HG03571 (cell line): ENCODE measurements at regions not wholly inside any gene's neighbourhood (a gene's known extent, or its start where the extent isn't known, plus 50 kb on each side); places are given as distances from the start of the nearest gene placed in this dataset.
A peak's percentile ranks its signal among the peaks of the same experiment; 100 is the strongest.
"Not testable (repeated sequence)": the region's sequence is repeated elsewhere in the genome, so short reads cannot be mapped to it uniquely, and the experiment has no call there.

Source experiments
- ATAC-seq: cut with Tn5 transposase; IDR thresholded peaks from one replicate; pipeline ENCODE4 v1.9.1; 2021; ENCODE audit not compliant: unreplicated experiment

DNA sequence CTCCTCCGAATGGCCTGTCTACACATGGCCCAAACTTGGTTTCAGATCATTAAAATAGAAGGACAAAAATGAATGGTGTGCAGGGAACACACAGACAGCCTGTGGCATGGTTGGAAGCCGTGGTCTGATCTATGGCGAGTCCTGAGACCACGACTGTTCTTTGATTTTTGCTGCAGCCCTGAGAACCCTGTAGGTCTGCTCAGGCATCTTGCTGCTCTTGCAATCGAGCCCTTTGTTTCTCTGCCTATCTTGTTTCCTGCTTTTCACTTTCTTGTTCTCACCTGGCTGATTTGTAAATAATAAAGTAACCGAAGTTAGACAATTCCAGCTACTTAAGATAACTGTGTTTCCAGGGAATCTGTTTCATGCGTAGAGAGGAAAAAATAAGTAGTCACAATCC, 54.1 kb upstream of the NBPF9 start:
- ATAC-seq: not testable (repeated sequence)

DNA sequence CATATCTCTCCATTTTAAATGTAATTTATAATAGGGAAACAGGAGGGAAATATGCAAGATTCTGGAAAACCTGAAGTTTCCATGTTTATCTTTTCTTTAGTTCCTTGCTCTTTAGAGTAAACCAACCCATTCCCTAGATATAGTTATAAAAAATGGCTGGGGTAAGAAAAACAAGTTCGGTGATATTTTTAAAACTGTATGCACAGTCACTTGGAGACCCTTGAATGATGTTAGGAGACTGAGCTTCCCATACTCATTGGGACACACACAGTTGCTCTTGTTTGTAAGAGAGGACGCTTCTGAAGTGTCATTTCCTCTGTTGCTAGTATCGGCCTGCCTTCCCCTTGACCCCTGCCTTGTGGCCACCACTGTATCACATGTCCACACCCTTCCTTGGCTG, 55.0 kb upstream of the NBPF9 start:
- ATAC-seq: not testable (repeated sequence)

DNA sequence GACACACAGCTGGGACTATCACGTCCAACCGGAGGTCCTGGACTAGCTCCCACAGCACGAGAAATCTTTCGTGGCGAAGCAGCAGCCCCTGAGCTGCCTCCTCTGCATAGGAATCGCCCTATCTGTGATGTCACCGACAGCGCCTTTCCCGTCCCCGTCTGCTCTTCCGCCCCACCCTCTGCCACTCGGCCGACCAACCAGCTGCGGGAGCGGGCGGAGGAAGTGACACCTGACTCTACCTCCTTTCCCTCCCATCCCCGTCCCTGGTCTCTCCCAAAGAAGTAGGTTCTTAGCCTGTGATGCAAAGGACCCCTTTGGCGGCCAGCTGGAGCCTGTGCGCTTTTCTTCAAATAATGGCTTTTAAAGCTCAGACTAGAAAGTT, 59.7 kb upstream of the NBPF9 start:
- ATAC-seq: peak; percentile 71

DNA sequence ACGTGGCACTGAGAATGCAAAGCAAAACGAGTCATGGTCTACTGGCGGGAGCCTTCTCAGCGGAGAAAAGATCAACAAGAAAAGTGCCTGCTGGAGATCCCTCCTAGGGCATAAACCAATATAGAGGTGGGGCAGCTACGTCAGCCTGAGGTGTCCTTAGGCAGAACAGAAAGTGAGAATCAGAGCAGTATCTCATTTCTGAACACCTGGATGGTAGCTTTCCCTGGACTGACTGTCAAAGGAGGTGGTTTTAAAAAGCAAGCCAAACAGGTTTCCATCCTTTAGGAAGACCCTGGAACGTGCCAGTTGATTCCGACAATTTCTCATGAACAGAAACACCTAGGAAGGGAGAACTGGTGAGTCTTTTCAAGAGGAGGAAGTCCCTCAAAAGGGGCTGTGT, 71.4 kb upstream of the NBPF9 start:
- not testable (repeated sequence) for ATAC-seq

DNA sequence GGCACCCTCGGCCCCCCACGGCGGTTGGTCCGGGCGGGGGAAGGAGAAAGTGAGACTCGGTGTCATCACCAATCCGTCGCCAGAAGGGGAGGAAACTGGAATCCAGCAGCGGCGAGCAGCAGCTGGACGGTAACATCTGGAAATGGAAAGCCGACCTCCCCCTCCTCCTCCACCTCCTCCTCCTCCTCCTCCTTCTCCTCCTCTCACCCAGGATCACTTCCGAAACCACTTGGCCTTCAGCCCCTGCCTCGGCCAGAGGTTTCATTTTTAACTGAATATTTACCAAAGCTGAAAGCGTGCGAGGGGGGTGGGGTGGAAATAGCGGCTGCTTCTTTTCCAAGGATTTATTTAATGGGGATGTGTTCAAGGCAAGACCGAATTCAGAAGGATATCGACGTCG, 72.5 kb upstream of the NBPF9 start:
- ATAC-seq: not testable (repeated sequence)

DNA sequence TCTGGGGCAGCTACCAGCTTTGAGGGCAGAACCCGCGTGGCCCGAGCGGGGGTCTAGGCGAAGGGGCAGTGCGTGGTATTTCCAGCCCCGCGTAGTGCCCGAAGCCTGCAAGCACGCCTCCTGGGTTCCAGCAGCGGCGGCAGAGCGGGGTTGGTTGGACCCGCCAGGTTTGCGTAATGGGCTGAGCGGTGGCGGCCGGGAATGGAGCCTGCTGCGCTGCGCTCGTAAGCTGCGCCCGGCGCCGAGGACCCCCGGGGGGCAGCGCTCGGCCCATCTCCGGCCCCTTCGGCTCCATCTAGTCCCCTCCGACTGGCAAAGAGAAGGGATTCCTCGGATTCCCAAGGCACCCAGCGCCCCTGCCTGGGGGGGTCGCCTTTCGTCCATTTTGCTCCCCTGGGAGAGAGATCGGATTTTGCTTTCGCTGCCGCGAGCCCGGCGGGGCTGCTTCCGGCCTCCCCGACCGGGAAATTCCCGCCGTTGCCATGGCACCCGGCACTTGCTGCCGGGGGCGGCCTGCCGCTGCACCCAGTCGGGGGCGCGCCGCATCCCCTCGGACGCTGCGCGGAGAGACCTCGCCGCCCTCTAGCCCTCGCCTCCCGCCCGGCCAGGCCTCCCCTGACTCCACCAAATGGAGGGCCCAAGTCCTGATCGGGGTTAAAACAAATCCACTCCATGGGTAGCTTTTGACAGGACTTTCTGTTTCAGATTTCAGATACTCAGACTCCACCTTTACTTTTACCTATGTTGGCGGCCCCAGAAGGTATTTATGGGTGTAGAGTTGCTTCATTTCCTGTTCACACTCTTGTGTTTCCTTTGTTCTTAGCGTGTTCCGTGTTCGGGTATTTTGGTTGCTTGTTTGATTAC, 73.3 kb upstream of the NBPF9 start:
- ATAC-seq: not testable (repeated sequence)

DNA sequence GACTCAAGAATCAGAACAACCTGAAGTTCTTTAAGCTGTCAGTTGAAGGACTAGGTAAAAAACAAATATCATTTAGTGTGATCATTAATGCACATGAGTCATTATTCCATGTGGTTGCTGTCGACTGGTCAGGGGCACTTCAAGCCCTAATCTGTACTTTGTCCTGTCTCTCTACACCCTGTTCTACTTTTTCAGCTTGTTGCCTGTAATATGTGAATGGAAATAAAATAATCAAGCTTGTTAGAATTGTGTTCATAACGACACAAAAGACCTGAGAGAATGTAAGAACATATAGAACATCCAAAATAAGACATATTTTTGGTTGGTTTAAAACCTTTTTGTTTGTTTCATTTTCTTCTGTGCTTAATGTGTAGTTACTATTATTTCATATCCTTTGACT, 87.4 kb upstream of the NBPF9 start:
- ATAC-seq: not testable (repeated sequence)

DNA sequence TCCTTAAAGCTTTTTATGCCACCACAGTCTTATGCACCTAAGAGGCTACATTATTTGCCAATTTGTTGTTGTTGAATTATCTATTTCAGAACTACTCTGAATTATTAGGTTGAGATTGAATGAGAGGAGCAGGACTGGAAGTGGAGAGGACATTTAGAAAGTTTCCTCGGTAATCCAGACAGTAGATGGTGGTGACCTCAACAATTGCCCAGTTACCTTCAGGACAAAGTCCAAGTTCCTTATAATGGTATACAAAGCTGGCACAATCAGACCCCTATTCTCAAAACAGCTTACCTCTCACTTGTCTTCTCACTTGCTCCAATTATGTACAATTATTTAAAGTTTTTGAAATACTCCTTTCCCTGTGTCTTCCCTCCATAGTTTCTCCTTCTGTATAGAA, 93.3 kb upstream of the NBPF9 start:
- not testable (repeated sequence) for ATAC-seq

DNA sequence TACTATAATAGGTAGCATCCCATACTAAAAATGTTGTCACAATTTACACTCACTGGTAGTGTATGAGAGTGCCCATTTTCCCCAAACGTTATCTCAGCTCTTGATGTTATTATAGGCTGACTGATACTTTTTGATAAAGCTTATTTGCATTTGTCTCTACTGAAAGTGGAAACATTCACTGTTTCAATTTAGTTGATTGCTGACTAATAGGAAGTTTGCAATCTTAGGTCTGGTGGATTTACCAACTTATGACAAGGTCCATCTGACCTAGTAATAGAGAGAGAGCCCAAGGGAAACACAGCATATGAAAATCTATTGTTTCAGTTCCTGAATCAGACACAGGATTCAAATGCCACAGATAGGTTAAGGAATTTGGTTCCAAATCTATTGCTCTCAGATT, 97.2 kb upstream of the NBPF9 start:
- not testable (repeated sequence) for ATAC-seq

DNA sequence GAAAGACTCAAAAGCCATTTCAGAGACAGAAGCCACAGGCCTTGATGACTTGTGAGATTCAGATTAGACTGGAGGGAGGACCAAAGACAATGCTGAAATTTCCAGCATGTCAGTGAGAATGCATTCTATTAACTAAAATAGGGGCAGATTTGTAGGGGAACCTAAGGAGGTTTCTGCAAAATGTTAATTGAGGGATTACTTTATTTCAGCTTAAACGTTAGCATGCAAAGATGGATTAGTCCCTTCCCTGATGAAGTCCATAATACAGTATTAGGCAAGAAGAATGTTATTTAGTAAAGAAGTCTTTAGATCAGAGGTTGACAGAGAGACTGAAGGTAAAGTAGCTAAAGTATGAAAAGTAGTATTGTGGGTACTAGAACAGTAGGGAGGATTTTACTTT, 98.9 kb upstream of the NBPF9 start:
- not testable (repeated sequence) for ATAC-seq

DNA sequence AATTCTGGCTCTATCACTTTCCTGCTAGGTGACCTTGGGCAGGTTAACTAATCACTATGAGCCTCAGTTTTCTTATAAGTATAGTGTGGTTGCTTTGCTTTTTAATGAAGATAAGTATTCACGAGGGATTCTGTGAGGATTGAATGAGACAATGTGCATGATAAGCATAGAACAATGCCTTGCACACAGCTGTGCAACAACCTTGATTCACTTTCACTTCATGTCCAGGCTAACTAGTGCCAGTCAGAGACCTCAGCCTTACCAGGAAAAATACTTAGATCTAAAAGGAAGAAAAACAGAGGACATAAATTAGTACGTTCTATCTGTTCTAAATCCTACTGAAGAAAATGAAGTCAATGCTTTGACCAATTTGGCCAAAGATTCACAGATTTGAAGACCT, 101.0 kb upstream of the NBPF9 start:
- not testable (repeated sequence) for ATAC-seq

DNA sequence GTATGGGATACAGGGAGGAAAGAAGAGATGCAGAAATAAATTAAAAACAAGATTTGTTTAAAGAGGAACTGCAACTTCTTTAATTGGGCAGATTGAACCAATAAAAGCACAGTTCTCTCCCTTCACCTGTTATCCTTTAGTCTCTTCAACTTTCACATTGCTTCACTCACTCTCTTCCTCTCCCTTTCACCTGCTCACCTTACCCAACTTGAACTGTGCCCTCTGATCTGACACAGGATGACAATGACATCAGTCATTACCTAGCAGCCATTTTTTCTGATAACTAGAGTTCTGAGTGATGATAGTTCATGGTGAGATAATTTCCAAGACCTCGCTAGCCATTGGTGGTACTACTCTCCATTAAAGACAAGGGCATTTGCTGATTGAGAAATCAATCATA, 105.5 kb upstream of the NBPF9 start:
- not testable (repeated sequence) for ATAC-seq

DNA sequence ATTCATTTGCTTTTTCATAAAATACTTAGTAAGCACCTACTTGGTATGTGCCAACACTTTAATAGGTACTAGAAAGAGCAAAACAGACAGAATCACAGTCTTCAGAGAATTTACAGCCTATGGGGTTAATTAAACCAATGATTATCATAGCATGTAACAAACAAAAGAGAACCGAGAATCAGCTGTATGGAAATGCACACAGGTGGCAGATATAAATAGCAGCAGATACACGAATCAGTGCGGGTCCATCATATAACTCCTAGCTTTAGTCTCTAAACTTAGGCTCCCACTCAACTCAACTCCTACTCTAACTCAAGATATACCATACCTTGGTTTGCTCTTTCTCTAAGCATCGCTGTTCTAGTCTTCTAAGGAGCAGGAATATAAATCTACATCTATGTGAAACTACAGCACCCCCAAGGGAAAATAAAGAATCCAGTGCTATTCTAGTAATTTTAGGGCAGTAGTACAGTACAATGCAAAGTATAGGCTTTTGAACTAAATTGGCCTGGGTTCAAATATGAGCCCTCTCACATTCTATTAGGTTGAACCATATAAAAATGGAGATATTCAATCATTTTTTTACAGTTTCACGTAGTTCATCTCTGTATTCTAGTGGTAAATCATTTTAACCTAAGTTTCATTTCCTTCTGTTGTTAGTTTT, 108.5 kb upstream of the NBPF9 start:
- ATAC-seq: not testable (repeated sequence)

DNA sequence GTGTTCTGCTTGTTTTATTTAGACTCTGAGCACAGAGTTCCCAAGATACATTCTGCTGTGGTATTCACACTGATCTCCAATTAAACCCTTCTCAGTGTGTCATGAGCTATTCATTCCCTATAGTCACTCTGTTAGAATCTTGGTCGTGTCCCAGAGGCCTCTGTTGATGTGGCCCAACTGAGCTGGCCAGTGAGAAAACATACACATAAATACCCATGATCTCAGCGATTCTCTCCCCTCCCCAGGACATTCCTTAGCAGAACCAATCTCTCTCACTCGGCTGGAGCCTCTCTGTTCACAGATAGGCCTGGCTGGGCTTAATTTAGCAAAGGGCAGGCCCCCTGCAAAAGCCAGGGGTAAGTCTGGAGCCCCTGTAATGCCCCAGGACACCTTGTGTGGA, 109.6 kb upstream of the NBPF9 start:
- ATAC-seq: not testable (repeated sequence)

DNA sequence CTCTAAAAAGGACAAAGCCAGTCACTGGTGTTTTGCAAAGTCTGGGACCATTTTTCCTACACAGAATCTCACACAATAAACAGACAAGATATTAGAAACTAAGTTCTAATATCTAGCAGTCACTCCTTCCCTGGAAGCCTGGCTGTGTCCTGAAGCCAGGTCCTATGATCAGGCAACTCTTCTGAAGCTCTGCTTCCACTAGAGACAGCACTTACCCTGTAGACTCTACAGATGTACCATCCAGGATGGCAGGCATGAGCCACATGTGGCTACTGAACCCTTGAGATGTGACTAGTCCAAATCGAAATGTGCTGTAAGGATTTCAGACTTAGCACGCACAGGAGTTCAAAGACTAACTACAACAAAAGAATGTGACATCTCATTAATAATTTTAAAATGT, 110.3 kb upstream of the NBPF9 start:
- not testable (repeated sequence) for ATAC-seq

DNA sequence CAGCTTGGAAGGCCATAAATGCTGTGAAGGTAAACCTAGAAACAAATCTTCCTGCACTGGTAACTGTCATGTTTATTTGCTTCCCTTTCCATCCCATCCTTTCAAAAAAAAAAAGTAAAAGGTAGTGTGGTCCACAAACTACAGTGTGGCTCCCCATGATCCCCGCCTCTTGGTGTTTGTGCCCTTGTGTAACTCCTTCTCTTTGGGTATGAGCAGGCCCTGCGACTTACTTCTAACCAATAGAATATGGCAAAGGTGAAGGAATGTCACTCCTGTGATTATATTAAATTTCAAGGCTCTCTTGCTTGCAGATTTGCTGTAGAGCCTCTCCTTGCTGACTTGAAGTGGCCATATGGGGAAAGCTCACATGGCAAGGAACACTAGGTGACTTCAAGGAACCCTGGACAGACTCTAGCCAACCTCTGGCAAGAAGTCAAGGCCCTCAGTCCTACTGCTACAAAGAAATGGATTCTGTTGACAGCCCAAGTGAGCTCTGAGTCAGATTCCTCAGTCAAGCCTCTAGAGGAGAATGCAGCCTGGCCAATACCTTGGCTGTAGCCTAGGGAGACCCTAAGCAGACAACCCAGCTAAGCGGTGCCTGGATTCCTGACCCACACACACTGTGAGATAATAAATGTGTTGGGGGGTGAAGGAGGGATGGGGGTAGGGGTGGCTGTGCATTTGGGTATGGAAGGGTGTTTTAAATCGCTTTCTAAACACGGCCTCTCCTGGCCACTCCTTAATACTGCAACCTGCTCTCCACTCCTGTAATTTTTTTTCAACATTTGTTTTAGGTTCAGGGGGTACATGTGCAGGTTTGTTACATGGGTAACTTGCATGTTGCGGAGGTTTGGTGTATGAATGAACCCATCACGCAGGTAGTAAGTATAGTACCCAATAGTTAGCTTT, 115.0 kb upstream of the NBPF9 start:
- not testable (repeated sequence) for ATAC-seq

DNA sequence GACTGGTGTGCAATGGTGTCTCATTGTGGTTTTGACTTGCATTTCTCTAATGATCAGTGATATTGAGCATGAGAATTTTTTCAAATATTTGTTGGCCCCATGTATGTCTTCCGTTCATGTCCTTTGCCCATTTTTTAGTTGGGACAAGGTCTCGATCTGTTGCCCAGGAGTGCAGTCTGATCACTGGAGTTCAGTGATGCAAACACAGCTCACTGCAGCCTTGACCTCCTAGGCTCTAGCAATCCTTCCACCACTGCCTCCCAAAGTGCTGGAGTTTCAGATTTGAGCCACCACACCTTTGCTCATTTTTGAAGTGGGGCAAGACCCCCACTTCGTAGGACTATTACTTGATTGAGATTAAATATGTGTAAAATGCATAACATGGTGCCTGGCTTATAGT, 116.2 kb upstream of the NBPF9 start:
- ATAC-seq: not testable (repeated sequence)

DNA sequence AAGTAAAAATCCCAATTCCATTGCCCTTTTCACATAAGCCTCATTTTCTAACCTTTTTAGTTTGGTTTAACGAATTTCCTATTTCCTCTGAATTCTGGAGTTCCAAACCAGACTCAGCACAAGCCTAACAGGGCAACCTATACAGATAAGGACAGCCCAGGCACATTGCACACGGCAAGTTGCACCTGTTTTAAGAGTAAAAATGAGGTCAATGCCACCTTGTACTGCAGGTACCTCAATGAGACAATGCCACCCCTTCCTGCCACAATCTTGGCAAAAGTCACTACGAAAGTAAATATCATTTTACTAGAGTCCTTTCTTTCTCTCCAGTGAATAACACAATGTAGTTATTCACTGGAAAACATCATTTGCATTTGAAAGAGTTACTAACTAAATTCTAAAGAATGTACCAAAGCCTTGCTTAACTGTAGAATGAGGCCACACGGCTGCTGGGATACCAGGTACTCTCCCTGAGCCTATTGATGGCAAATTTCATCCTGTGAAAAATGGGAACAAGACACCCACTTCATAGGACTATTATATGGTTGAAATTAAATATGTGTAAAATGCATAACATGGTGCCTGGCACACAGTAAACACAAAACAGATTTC, 117.2 kb upstream of the NBPF9 start:
- ATAC-seq: not testable (repeated sequence)

DNA sequence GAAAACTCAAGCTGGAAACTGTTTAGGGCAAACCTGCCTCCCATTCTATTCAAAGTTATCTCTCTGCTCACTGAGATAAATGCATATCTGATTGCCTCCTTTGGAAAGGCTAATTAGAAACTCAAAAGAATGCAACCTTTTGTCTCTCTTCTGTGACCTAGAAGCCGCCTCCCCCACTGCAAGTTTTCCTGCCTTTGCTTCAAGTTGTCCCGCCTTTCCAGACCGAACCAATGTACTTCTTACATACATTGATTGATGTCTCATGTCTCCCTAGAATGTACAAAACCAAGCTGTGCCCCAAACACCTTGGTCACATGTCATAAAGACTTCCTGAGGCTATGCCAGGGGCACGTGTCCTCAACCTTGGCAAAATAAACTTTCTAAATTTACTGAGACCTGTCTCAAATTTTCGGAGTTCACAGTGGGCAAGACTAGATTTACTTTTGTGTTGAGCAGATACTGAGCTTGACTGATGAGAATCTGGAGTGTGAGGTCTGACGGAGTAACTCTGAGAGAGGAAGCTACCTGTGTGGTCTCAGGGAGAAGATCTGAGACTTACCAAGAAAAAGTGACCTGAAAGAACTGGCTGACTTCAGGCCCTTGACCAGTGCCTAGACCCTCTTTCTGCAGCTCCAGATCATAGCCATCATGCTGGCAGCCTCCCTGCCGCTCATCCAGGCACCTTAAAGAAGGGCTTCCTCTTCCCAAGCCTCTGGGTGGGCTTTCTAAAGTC, 124.7 kb upstream of the NBPF9 start:
- ATAC-seq: not testable (repeated sequence)
